Stimulated activated naive CD4-positive, alpha-beta T cell (primary cell): ENCODE measurements at regions not wholly inside any gene's neighbourhood (a gene's known extent, or its start where the extent isn't known, plus 50 kb on each side); places are given as distances from the start of the nearest gene placed in this dataset.
"Not testable (repeated sequence)": the region's sequence is repeated elsewhere in the genome, so short reads cannot be mapped to it uniquely, and the experiment has no call there.

Experiments
- DNase-seq, 6 experiments: peaks; one replicate each; lab custom pipeline; 2025; lab: John Stamatoyannopoulos, UW

- DNase-seq, result not testable (repeated sequence)
Observed at GRCh38 chr3:66937041-66937440, 61.1 kb upstream of the KBTBD8 start.

DNA sequence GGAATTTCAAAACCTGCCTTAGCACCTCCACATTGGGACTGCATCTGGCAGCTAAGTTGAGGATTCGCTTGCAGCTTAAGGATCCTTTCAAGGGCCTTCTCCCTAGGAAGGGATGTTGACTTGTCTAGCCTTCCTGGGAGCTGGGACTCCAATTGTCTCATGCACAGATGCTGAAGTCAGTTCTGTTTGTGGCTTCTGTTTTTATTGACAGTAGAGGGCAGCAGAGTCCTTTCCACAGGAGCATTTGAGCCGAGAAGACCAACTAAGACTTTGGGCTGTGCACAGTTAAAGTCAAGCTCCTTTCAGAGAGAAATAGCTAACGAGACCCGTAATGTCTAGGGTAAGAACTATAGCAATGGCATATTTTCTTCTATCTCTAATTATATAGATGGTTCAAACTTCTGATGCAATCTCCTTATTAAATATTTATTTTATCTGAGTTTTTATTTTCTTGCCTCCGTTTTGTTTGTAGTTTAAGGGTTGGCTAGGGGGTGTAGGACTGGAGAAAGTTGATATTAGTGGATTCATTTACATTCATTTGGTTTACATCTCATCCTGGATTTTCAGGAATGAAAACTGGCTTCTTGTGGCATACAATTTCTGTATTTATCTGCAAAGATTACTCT lies 59.7 kb upstream of the KBTBD8 start:
- peak in 4 of 6 experiments; percentile 0 to 42 (median 16) for DNase-seq

DNA sequence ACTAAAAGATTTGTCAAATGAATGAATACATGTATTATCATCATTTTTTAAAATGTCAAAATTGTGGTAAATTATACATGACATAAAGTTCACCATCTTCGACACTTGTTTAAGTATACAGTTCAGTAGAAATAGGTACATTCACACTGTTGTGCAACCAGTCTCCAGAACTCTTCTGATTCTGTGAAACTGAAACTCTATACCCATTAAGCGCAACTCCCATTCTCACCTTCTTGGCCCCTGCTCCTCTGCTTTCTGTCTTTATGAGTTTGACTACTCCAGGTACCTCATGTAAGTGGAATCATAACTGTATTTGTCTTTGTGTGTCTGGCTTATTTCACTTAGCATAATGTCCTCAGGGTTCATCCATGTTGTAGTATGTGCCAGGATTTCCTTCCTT lies 50.1 kb upstream of the KBTBD8 start:
- DNase-seq, result no peak
